ENCODE measurements at regions not wholly inside any gene's neighbourhood (a gene's known extent, or its start where the extent isn't known, plus 50 kb on each side); places are given as distances from the start of the nearest gene placed in this dataset.

GRCh38 chr7:12102126-12102525 is 109.0 kb upstream of the TMEM106B start (continued):
- TF ChIP-seq TSHZ1 (tag by site-specific recombination; IDR thresholded peaks at IDR 0.05; ENCODE audit: borderline replicate concordance), result no peak
- TF ChIP-seq ZNF292 (tag by site-specific recombination; IDR thresholded peaks at IDR 0.05; ENCODE audit: borderline replicate concordance, low read depth), result no peak
- no peak for TF ChIP-seq ZNF658 (tag by site-specific recombination; IDR thresholded peaks at IDR 0.05)
- no peak for TF ChIP-seq ZNF624 (tag by site-specific recombination; IDR thresholded peaks at IDR 0.05)
- TF ChIP-seq ZNF16 (tag by site-specific recombination; IDR thresholded peaks at IDR 0.05; ENCODE audit: low read depth), result no peak
- TF ChIP-seq ZNF529 (tag by site-specific recombination; IDR thresholded peaks at IDR 0.05; ENCODE audit: insufficient replicate concordance), result no peak
- TF ChIP-seq ZNF776 (tag by site-specific recombination; IDR thresholded peaks at IDR 0.05; ENCODE audit: borderline replicate concordance), result no peak

- Histone ChIP-seq H3K4me3 (ENCODE audit: low read depth, low read length) (no peak overlapping the region), H3K36me3 (ENCODE audit: control insufficient read depth in 2 of 2, insufficient read depth in 1 of 2, low read length in 2 of 2) (no peaks in the 10 kb centered on the region), H3K9me3 (ENCODE audit: control insufficient read depth, insufficient read depth, low read depth, low read length) (no peaks in the 10 kb centered on the region), H3K27ac (ENCODE audit: extremely low read depth, low read depth, low read length) (no peak overlapping the region), H3K4me1 (ENCODE audit: control insufficient read depth, insufficient read depth, low read length) (no peaks in the 10 kb centered on the region)
- ChIA-PET POLR2A (no interaction called here), CTCF (no interaction called here)
- TF ChIP-seq PRDM1 (tag by site-specific recombination; IDR thresholded peaks at IDR 0.05) (no peak), ZSCAN4 (tag by site-specific recombination; IDR thresholded peaks at IDR 0.05) (no peak), ZBTB44 (tag by site-specific recombination; IDR thresholded peaks at IDR 0.05) (no peak), ZNF10 (tag by site-specific recombination; IDR thresholded peaks at IDR 0.05) (no peak), ZNF24 (tag by site-specific recombination; IDR thresholded peaks at IDR 0.05) (no peak), ZNF529 (tag by site-specific recombination; IDR thresholded peaks at IDR 0.05; ENCODE audit: insufficient replicate concordance) (no peak), ZNF792 (tag by site-specific recombination; IDR thresholded peaks at IDR 0.05) (no peak), ZNF704 (tag by site-specific recombination; IDR thresholded peaks at IDR 0.05) (no peak), ZNF747 (tag by site-specific recombination; IDR thresholded peaks at IDR 0.05) (no peak), ZNF707 (tag by site-specific recombination; IDR thresholded peaks at IDR 0.05) (no peak), ZNF391 (tag by site-specific recombination; IDR thresholded peaks at IDR 0.05; ENCODE audit: borderline replicate concordance, low read depth) (no peak)
- TF ChIP-seq, protein P1, sequence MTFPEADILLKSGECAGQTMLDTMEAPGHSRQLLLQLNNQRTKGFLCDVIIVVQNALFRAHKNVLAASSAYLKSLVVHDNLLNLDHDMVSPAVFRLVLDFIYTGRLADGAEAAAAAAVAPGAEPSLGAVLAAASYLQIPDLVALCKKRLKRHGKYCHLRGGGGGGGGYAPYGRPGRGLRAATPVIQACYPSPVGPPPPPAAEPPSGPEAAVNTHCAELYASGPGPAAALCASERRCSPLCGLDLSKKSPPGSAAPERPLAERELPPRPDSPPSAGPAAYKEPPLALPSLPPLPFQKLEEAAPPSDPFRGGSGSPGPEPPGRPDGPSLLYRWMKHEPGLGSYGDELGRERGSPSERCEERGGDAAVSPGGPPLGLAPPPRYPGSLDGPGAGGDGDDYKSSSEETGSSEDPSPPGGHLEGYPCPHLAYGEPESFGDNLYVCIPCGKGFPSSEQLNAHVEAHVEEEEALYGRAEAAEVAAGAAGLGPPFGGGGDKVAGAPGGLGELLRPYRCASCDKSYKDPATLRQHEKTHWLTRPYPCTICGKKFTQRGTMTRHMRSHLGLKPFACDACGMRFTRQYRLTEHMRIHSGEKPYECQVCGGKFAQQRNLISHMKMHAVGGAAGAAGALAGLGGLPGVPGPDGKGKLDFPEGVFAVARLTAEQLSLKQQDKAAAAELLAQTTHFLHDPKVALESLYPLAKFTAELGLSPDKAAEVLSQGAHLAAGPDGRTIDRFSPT (tag by site-specific recombination; IDR thresholded peaks at IDR 0.05), result no peak
Measured at GRCh38 chr7:12102527-12102926, 108.6 kb upstream of the TMEM106B start.

Data from HEK293 (cell line).